Bone marrow (tissue), 2 donors: ENCODE measurements at regions not wholly inside any gene's neighbourhood (a gene's known extent, or its start where the extent isn't known, plus 50 kb on each side); places are given as distances from the start of the nearest gene placed in this dataset.

Source experiments
- DNase-seq, 2 donors: peaks; one replicate each; lab custom pipeline; 2025; lab: John Stamatoyannopoulos, UW

GRCh38 chr21:36630485-36631206 lies 68.3 kb upstream of the SIM2 start:
- peak; percentile 2 to 38 for DNase-seq

- no peak for DNase-seq
These were observed 62.9 kb upstream of the SIM2 start for GRCh38 chr21:36636016-36636415.

- no peak for DNase-seq
These were observed 62.5 kb upstream of the SIM2 start for GRCh38 chr21:36636439-36636838.

GRCh38 chr21:36639769-36640168 lies 59.1 kb upstream of the SIM2 start:
- DNase-seq = no peak

GRCh38 chr21:36640174-36640720 lies 58.7 kb upstream of the SIM2 start:
- no peak for DNase-seq

GRCh38 chr21:36640721-36641244 lies 58.1 kb upstream of the SIM2 start:
- no peak for DNase-seq

GRCh38 chr21:36641346-36641745 lies 57.6 kb upstream of the SIM2 start:
- no peak for DNase-seq

- DNase-seq = no peak
These were observed 57.0 kb upstream of the SIM2 start for GRCh38 chr21:36641886-36642285.

- DNase-seq = no peak
These were observed 56.1 kb upstream of the SIM2 start for GRCh38 chr21:36642777-36643176.

- no peak for DNase-seq
These were observed 55.3 kb upstream of the SIM2 start for GRCh38 chr21:36643374-36644250.

- no peak for DNase-seq
These were observed 52.9 kb upstream of the SIM2 start for GRCh38 chr21:36646011-36646410.

- DNase-seq = no peak
These were observed 52.3 kb upstream of the SIM2 start for GRCh38 chr21:36646645-36647044.

GRCh38 chr21:36647279-36648093 lies 51.4 kb upstream of the SIM2 start:
- no peak for DNase-seq
